Left ventricle myocardium superior (tissue), 1 donor: ENCODE measurements at regions not wholly inside any gene's neighbourhood (a gene's known extent, or its start where the extent isn't known, plus 50 kb on each side); places are given as distances from the start of the nearest gene placed in this dataset.
A peak's percentile ranks its signal among the peaks of the same experiment; 100 is the strongest.

Source experiments
- ATAC-seq: fragments of 200-7000 bp; cut with Tn5 transposase; one replicate; pipeline ENCODE4 v1.9.1; 2020; ENCODE audit warnings: mild to moderate bottlenecking, moderate library complexity
- DNase-seq: peaks from one replicate; pipeline ENCODE4 v3.0.0-alpha.2; 2020
- intact Hi-C: fragments of 100-400 bp; cut with micrococcal nuclease; formaldehyde crosslinking; loops from one replicate; pipeline ENCODE4 v1.11.0; 2022
- donor health status: DM: no; HTN: yes; CAD: no; lungs with severe emphysema.

GRCh38 chr6:2545383-2546038 is 205.2 kb downstream of the MYLK4 start:
- ATAC-seq, result no peak
- DNase-seq, result no peak
- intact Hi-C loops, result no loop called here

GRCh38 chr6:2543321-2543720 is 207.4 kb downstream of the MYLK4 start:
- intact Hi-C loops, result no loop called here
- DNase-seq, result no peak

GRCh38 chr6:2542858-2543218 is 207.9 kb downstream of the MYLK4 start:
- no peak for DNase-seq
- ATAC-seq, result no peak

More at GRCh38 chr6:2543321-2543720, 207.4 kb downstream of the MYLK4 start:
- ATAC-seq, result no peak

GRCh38 chr6:2542101-2542857 is 208.4 kb downstream of the MYLK4 start:
- intact Hi-C loops, result no loop called here
- no peak for ATAC-seq
- DNase-seq, result no peak

More at GRCh38 chr6:2542858-2543218, 207.9 kb downstream of the MYLK4 start:
- intact Hi-C loops, result no loop called here

GRCh38 chr6:2536451-2536850 is 214.3 kb downstream of the MYLK4 start:
- ATAC-seq (no peak), DNase-seq (no peak)
- intact Hi-C loops, result no loop called here

GRCh38 chr6:2535506-2535905 is 215.2 kb downstream of the MYLK4 start:
- DNase-seq, result no peak
- peak; percentile 35 for ATAC-seq
- intact Hi-C loops, result no loop called here

- intact Hi-C loops, result no loop called here
- DNase-seq, result no peak
- no peak for ATAC-seq
These were observed 216.2 kb downstream of the MYLK4 start for GRCh38 chr6:2534406-2535042.

- ATAC-seq (no peak), DNase-seq (no peak)
- intact Hi-C loops, result no loop called here
These were observed 219.1 kb downstream of the MYLK4 start for GRCh38 chr6:2531426-2532215.

GRCh38 chr6:2529211-2529719 is 221.5 kb downstream of the MYLK4 start:
- ATAC-seq, result peak; percentile 31
- intact Hi-C loops, result no loop called here
- DNase-seq, result no peak

GRCh38 chr6:2528156-2528555 is 222.6 kb downstream of the MYLK4 start:
- no peak for DNase-seq
- intact Hi-C loops, result no loop called here
- ATAC-seq, result no peak

GRCh38 chr6:2526766-2527165 is 224.0 kb downstream of the MYLK4 start:
- intact Hi-C loops, result no loop called here
- DNase-seq (no peak), ATAC-seq (no peak)

- intact Hi-C loops, result no loop called here
- DNase-seq, result no peak
- no peak for ATAC-seq
These were observed 226.6 kb downstream of the MYLK4 start for GRCh38 chr6:2524090-2524489.

GRCh38 chr6:2523061-2523460 is 227.7 kb downstream of the MYLK4 start:
- no peak for DNase-seq
- intact Hi-C loops, result no loop called here
- ATAC-seq, result no peak

- ATAC-seq, result no peak
- no peak for DNase-seq
- intact Hi-C loops, result no loop called here
These were observed 228.2 kb downstream of the MYLK4 start for GRCh38 chr6:2522521-2522920.

- DNase-seq (no peak), ATAC-seq (no peak)
- intact Hi-C loops, result no loop called here
These were observed 232.8 kb downstream of the MYLK4 start for GRCh38 chr6:2517855-2518473.

GRCh38 chr6:2517401-2517800 is 233.3 kb downstream of the MYLK4 start:
- DNase-seq, result no peak
- ATAC-seq, result no peak
- intact Hi-C loops, result no loop called here

- intact Hi-C loops, result no loop called here
- ATAC-seq (no peak), DNase-seq (no peak)
These were observed 234.7 kb downstream of the MYLK4 start for GRCh38 chr6:2516059-2516458.

GRCh38 chr6:2514965-2515543 is 235.7 kb downstream of the MYLK4 start:
- DNase-seq (no peak), ATAC-seq (peak; percentile 30)
- intact Hi-C loops, result no loop called here

- intact Hi-C loops, result no loop called here
- ATAC-seq, result no peak
- DNase-seq, result no peak
These were observed 237.9 kb downstream of the MYLK4 start for GRCh38 chr6:2512802-2513201.
